H9 (cell line): ENCODE measurements at regions not wholly inside any gene's neighbourhood (a gene's known extent, or its start where the extent isn't known, plus 50 kb on each side); places are given as distances from the start of the nearest gene placed in this dataset.

Experiments used
- DNase-seq: peaks from one replicate; pipeline ENCODE4 v3.0.0-alpha.2; 2017
- H2AFZ ChIP-seq: one replicate; pipeline ENCODE4 v1.6.1; 2013; ENCODE audit warnings: mild to moderate bottlenecking, low read length, control low read depth, moderate library complexity
- H2AK5ac ChIP-seq: 2 replicates; pipeline ENCODE4 v1.6.1; 2013; ENCODE audit warnings: low read length, control low read depth, mixed read lengths; ENCODE audit not compliant: insufficient read length
- H2BK120ac ChIP-seq: one replicate; pipeline ENCODE4 v1.6.1; 2013; ENCODE audit warnings: low read depth, mild to moderate bottlenecking, low read length, control low read depth, inconsistent platforms; ENCODE audit not compliant: poor library complexity, severe bottlenecking
- H2BK12ac ChIP-seq: 2 replicates; pipeline ENCODE4 v1.6.1; 2013; ENCODE audit warnings: low read length, control low read depth, mixed read lengths, low read depth; ENCODE audit not compliant: insufficient read length
- H2BK15ac ChIP-seq: 2 replicates; pipeline ENCODE4 v1.6.1; 2013; ENCODE audit warnings: low read depth, low read length, control low read depth
- H2BK20ac ChIP-seq: one replicate; pipeline ENCODE4 v1.6.1; 2013; ENCODE audit warnings: low read depth, mild to moderate bottlenecking, low read length, control low read depth, inconsistent platforms; ENCODE audit not compliant: poor library complexity, severe bottlenecking
- H2BK5ac ChIP-seq: 2 replicates; pipeline ENCODE4 v1.6.1; 2013; ENCODE audit warnings: low read length, control low read depth, mixed read lengths; ENCODE audit not compliant: insufficient read length
- H3K14ac ChIP-seq: 2 replicates; pipeline ENCODE4 v1.6.1; 2013; ENCODE audit warnings: low read length, control low read depth; ENCODE audit not compliant: insufficient read depth
- H3K18ac ChIP-seq: 2 replicates; pipeline ENCODE4 v1.6.1; 2013; ENCODE audit warnings: low read depth, mild to moderate bottlenecking, mixed read lengths, low read length, control low read depth; ENCODE audit not compliant: insufficient read length
- H3K23ac ChIP-seq: 2 replicates; pipeline ENCODE4 v1.6.1; 2013; ENCODE audit warnings: low read length, control low read depth, mixed read lengths, low read depth; ENCODE audit not compliant: insufficient read length
- H3K23me2 ChIP-seq: 2 replicates; pipeline ENCODE4 v1.6.1; 2013; ENCODE audit warnings: low read depth, mild to moderate bottlenecking, mixed read lengths, low read length, control low read depth; ENCODE audit not compliant: insufficient read length, poor library complexity, severe bottlenecking
- H3K27ac ChIP-seq: 2 replicates; pipeline ENCODE4 v1.5.1; 2013; ENCODE audit warnings: low read length, control low read depth, mixed read lengths, low read depth; ENCODE audit not compliant: insufficient read length
- H3K27me3 ChIP-seq: 2 replicates; pipeline ENCODE4 v1.6.1; 2013; ENCODE audit warnings: low read length, control low read depth, inconsistent platforms; ENCODE audit not compliant: insufficient read depth
- H3K4ac ChIP-seq: 2 replicates; pipeline ENCODE4 v1.6.1; 2013; ENCODE audit warnings: low read depth, mild to moderate bottlenecking, control low read depth, inconsistent platforms, low read length, moderate library complexity
- H3K4me1 ChIP-seq: 2 replicates; pipeline ENCODE4 v1.6.1; 2013; ENCODE audit warnings: low read length, control low read depth, inconsistent platforms; ENCODE audit not compliant: insufficient read depth
- H3K4me2 ChIP-seq: 2 replicates; pipeline ENCODE4 v1.6.1; 2013; ENCODE audit warnings: low read length, control low read depth, mixed read lengths; ENCODE audit not compliant: insufficient read length, insufficient read depth
- H3K56ac ChIP-seq: 2 replicates; pipeline ENCODE4 v1.6.1; 2013; ENCODE audit warnings: low read depth, mild to moderate bottlenecking, mixed read lengths, low read length, control low read depth; ENCODE audit not compliant: insufficient read length
- H3K79me1 ChIP-seq: 2 replicates; pipeline ENCODE4 v1.6.1; 2013; ENCODE audit warnings: low read depth, mild to moderate bottlenecking, moderate library complexity, low read length, control low read depth, inconsistent platforms; ENCODE audit not compliant: insufficient read depth, poor library complexity, severe bottlenecking
- H3K79me2 ChIP-seq: 2 replicates; pipeline ENCODE4 v1.6.1; 2013; ENCODE audit warnings: low read length, control low read depth, inconsistent platforms; ENCODE audit not compliant: insufficient read depth
- H3K9ac ChIP-seq: 2 replicates; pipeline ENCODE4 v1.6.1; 2013; ENCODE audit warnings: low read length, control low read depth, mixed read lengths; ENCODE audit not compliant: insufficient read length; ENCODE audit errors: extremely low read depth
- H3K9me3 ChIP-seq: one replicate; pipeline ENCODE4 v1.6.1; 2013; ENCODE audit warnings: low read depth, low read length, inconsistent platforms; ENCODE audit not compliant: control insufficient read depth
- H3T11ph ChIP-seq: one replicate; pipeline ENCODE4 v1.6.1; 2013; ENCODE audit warnings: mild to moderate bottlenecking, low read length, control low read depth, inconsistent platforms
- H4K20me1 ChIP-seq: one replicate; pipeline ENCODE4 v1.6.1; 2013; ENCODE audit not compliant: control insufficient read depth, insufficient read length, insufficient read depth
- H4K5ac ChIP-seq: 2 replicates; pipeline ENCODE4 v1.6.1; 2013; ENCODE audit warnings: low read depth, mild to moderate bottlenecking, mixed read lengths, low read length, control low read depth; ENCODE audit not compliant: insufficient read length
- H4K8ac ChIP-seq: replicated peaks from 2 replicates; pipeline ENCODE4 v1.6.1; 2013; ENCODE audit warnings: low read length, control low read depth, mixed read lengths, low read depth; ENCODE audit not compliant: insufficient read length
- H4K91ac ChIP-seq: 2 replicates; pipeline ENCODE4 v1.6.1; 2013; ENCODE audit warnings: low read depth, mild to moderate bottlenecking, moderate library complexity, mixed read lengths, low read length, control low read depth; ENCODE audit not compliant: insufficient read length
- H3K27ac Mint-ChIP-seq, 3 experiments: 2 replicates in 2 of 3; 3 replicates in 1 of 3; pipeline ENCODE4 v1.8.0; 2020 to 2021; ENCODE audit warnings: mixed read lengths in 3 of 3, mild to moderate bottlenecking in 1 of 3, moderate library complexity in 1 of 3
- H3K27me3 Mint-ChIP-seq: 2 replicates; pipeline ENCODE4 v1.8.0; 2021; ENCODE audit warnings: low read depth, mild to moderate bottlenecking, moderate library complexity, mixed read lengths
- H3K36me3 Mint-ChIP-seq, 3 experiments: 2 replicates in 2 of 3; 3 replicates in 1 of 3; pipeline ENCODE4 v1.8.0; 2020 to 2021; ENCODE audit warnings: low read depth in 3 of 3, mixed read lengths in 3 of 3; ENCODE audit not compliant: insufficient read depth in 1 of 3
- H3K4me1 Mint-ChIP-seq, 2 experiments: 2 replicates each; pipeline ENCODE4 v1.8.0; 2020; ENCODE audit warnings: mixed read lengths in 2 of 2
- H3K4me3 Mint-ChIP-seq, 2 experiments: 2 replicates in 1 of 2; 3 replicates in 1 of 2; pipeline ENCODE4 v1.8.0; 2020 to 2021; ENCODE audit warnings: mild to moderate bottlenecking in 2 of 2, mixed read lengths in 2 of 2, moderate library complexity in 1 of 2
- H3K9me3 Mint-ChIP-seq, 2 experiments: 2 replicates in 1 of 2; 3 replicates in 1 of 2; pipeline ENCODE4 v1.8.0; 2020; ENCODE audit warnings: mild to moderate bottlenecking in 2 of 2, mixed read lengths in 2 of 2, moderate library complexity in 1 of 2
- WGBS: extraction: QIAGEN DNeasy Blood & Tissue Kit; methylation state at CpG from one replicate; pipeline ENCODE4 v1.1.7; 2013; ENCODE audit warnings: missing lambda C conversion rate, low lambda C conversion rate, mixed read lengths; ENCODE audit not compliant: insufficient read length; ENCODE audit errors: extremely low coverage; 5-methylcytosine and 5-hydroxymethylcytosine counted together
- TF ChIP-seq, protein P1 (sequence below): fragments of 200-600 bp; sonication (generic); conservative IDR thresholded peaks from 3 replicates; pipeline ENCODE4 v1.8.0; 2021; ENCODE audit warnings: antibody characterized with exemption, mild to moderate bottlenecking

DNA sequence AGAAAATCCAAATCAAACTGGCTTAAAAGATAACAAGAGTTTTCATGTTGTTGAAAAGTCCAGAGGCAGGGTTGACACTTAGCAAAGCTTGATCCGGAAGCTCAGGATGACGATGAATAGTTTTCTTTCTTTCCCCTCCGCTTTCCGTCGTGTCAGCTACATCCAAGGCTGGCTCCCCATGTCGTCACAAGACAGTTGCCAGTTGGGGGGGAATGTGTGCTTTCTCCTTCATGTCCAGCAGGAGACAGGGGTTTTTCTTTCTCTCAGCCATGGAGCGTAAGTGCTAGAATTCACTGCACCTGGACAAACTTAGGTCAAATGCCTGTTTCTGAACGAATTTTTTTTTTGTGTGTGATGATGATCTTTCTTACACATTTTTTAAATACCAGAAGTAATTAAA is 273.8 kb upstream of the RGMA start:
- no peaks in the 10 kb centered on the region for H3K79me2 ChIP-seq
- Mint-ChIP-seq H3K4me1 (peaks cover 50 to 61% of the 10 kb centered on the region in 2 experiments), H3K27me3 (peaks cover 94% of the 10 kb centered on the region), H3K36me3 (no peaks in the 10 kb centered on the region), H3K27ac (no peak overlapping the region), H3K9me3 (peaks cover 0 to 5% of the 10 kb centered on the region in 2 experiments; a peak in 2 of 5 replicates), H3K4me3 (peak overlapping the region in 1 of 2 experiments; percentile 21; a peak in 1 of 5 replicates)
- H3K79me1 ChIP-seq, result no peaks in the 10 kb centered on the region
- no peak overlapping the region for H3K23ac ChIP-seq
- no peak overlapping the region for H4K8ac ChIP-seq
- TF ChIP-seq, protein P1, sequence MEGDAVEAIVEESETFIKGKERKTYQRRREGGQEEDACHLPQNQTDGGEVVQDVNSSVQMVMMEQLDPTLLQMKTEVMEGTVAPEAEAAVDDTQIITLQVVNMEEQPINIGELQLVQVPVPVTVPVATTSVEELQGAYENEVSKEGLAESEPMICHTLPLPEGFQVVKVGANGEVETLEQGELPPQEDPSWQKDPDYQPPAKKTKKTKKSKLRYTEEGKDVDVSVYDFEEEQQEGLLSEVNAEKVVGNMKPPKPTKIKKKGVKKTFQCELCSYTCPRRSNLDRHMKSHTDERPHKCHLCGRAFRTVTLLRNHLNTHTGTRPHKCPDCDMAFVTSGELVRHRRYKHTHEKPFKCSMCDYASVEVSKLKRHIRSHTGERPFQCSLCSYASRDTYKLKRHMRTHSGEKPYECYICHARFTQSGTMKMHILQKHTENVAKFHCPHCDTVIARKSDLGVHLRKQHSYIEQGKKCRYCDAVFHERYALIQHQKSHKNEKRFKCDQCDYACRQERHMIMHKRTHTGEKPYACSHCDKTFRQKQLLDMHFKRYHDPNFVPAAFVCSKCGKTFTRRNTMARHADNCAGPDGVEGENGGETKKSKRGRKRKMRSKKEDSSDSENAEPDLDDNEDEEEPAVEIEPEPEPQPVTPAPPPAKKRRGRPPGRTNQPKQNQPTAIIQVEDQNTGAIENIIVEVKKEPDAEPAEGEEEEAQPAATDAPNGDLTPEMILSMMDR, result no peak
- peaks cover 4% of the 10 kb centered on the region for H3K23me2 ChIP-seq
- peaks cover 17% of the 10 kb centered on the region; the same call in 1 of the 2 replicates for H3K27me3 ChIP-seq
- peaks cover 10% of the 10 kb centered on the region; the same call in 1 of the 2 replicates for H3K4me1 ChIP-seq
- no peak overlapping the region for H2BK120ac ChIP-seq
- DNase-seq, result peak; percentile 40
- no peak overlapping the region for H2BK20ac ChIP-seq
- no peak overlapping the region for H3K18ac ChIP-seq
- no peak overlapping the region for H2BK15ac ChIP-seq
- H3K9me3 ChIP-seq, result no peaks in the 10 kb centered on the region
- no peak overlapping the region for H2AFZ ChIP-seq
- H4K20me1 ChIP-seq, result no peaks in the 10 kb centered on the region
- no peak overlapping the region for H4K5ac ChIP-seq
- no peak overlapping the region for H2BK12ac ChIP-seq
- H3K27ac ChIP-seq, result no peak overlapping the region
- no CpG with 5 or more reads among the region's 8 CpGs for WGBS
- peak overlapping the region; percentile 61 for H3K4me2 ChIP-seq
- no peak overlapping the region for H3T11ph ChIP-seq
- H3K4ac ChIP-seq, result no peak overlapping the region
- no peak overlapping the region for H3K14ac ChIP-seq
- no peak overlapping the region for H3K9ac ChIP-seq
- H3K56ac ChIP-seq, result no peak overlapping the region
- H2AK5ac ChIP-seq, result no peak overlapping the region
- no peak overlapping the region for H4K91ac ChIP-seq
- H2BK5ac ChIP-seq, result no peak overlapping the region
